ENCODE measurements at regions not wholly inside any gene's neighbourhood (a gene's known extent, or its start where the extent isn't known, plus 50 kb on each side); places are given as distances from the start of the nearest gene placed in this dataset.
"Not testable (repeated sequence)": the region's sequence is repeated elsewhere in the genome, so short reads cannot be mapped to it uniquely, and the experiment has no call there.

GRCh38 chr3:125697979-125698640 lies 102.8 kb upstream of the OSBPL11 start:
- not testable (repeated sequence) for DNase-seq

GRCh38 chr3:125715651-125716050 lies 120.4 kb upstream of the OSBPL11 start:
- no peak for DNase-seq

- not testable (repeated sequence) for DNase-seq
Measured at GRCh38 chr3:125732151-125732550, 136.9 kb upstream of the OSBPL11 start.

- DNase-seq, result not testable (repeated sequence)
Measured at GRCh38 chr3:125741991-125742718, 146.9 kb upstream of the OSBPL11 start.

GRCh38 chr3:125742845-125743244 lies 147.5 kb upstream of the OSBPL11 start:
- not testable (repeated sequence) for DNase-seq

GRCh38 chr3:125757050-125757449 lies 161.8 kb upstream of the OSBPL11 start:
- not testable (repeated sequence) for DNase-seq

GRCh38 chr3:125758641-125759130 lies 163.4 kb upstream of the OSBPL11 start:
- not testable (repeated sequence) for DNase-seq

GRCh38 chr3:125762601-125763000 lies 167.3 kb upstream of the OSBPL11 start:
- not testable (repeated sequence) for DNase-seq

GRCh38 chr3:125766285-125766826 lies 171.1 kb upstream of the OSBPL11 start:
- DNase-seq, result not testable (repeated sequence)

GRCh38 chr3:125766931-125767330 lies 171.6 kb upstream of the OSBPL11 start:
- not testable (repeated sequence) for DNase-seq

GRCh38 chr3:125767641-125768040 lies 172.3 kb upstream of the OSBPL11 start:
- no peak for DNase-seq

- DNase-seq, result not testable (repeated sequence)
Measured at GRCh38 chr3:125768821-125769220, 173.5 kb upstream of the OSBPL11 start.

- DNase-seq, result not testable (repeated sequence)
Measured at GRCh38 chr3:125771506-125771905, 176.2 kb upstream of the OSBPL11 start.

- not testable (repeated sequence) for DNase-seq
Measured at GRCh38 chr3:125774433-125775034, 179.2 kb upstream of the OSBPL11 start.

- not testable (repeated sequence) for DNase-seq
Measured at GRCh38 chr3:125775106-125775505, 179.8 kb upstream of the OSBPL11 start.

GRCh38 chr3:125775606-125776294 lies 180.5 kb upstream of the OSBPL11 start:
- DNase-seq, result not testable (repeated sequence)

- DNase-seq, result not testable (repeated sequence)
Measured at GRCh38 chr3:125779276-125779675, 184.0 kb upstream of the OSBPL11 start.

- DNase-seq, result not testable (repeated sequence)
Measured at GRCh38 chr3:125779918-125780317, 184.6 kb upstream of the OSBPL11 start.

GRCh38 chr3:125781678-125782077 lies 186.4 kb upstream of the OSBPL11 start:
- DNase-seq, result not testable (repeated sequence)

- DNase-seq, result not testable (repeated sequence)
Measured at GRCh38 chr3:125790312-125790711, 178.7 kb upstream of the ROPN1B start.

- not testable (repeated sequence) for DNase-seq
Measured at GRCh38 chr3:125791021-125791420, 178.0 kb upstream of the ROPN1B start.

- DNase-seq, result not testable (repeated sequence)
Measured at GRCh38 chr3:125810010-125810409, 159.0 kb upstream of the ROPN1B start.

- DNase-seq, result not testable (repeated sequence)
Measured at GRCh38 chr3:125822175-125822574, 146.8 kb upstream of the ROPN1B start.
